ENCODE measurements at regions not wholly inside any gene's neighbourhood (a gene's known extent, or its start where the extent isn't known, plus 50 kb on each side); places are given as distances from the start of the nearest gene placed in this dataset.

DNA sequence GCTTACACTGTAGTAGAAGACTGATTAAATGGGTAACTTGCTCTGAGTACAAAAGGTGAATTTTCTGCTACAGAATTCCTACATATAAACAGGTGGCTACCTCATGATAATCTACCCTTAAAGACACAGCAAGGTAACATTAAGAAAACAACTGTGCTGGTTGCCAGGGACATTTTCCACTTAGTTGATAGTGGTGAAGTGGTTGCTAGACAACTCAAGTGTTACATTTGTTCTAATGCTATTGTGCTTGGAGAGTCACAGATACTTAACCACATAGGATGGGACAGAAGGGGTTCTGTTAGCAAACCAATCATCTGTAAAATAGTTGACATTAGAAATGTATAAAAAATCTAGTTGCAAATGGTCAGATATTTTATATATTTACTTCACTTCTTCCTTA, 870.3 kb upstream of the SEL1L start:
- ChIA-PET CTCF (no interaction called here), POLR2A (no interaction called here)
- no peak overlapping the region for H3K27ac ChIP-seq (ENCODE audit: low read depth, low read length)
- no peaks in the 10 kb centered on the region for H3K36me3 Mint-ChIP-seq
- H3K27me3 Mint-ChIP-seq = no peaks in the 10 kb centered on the region
- H3K27me3 ChIP-seq (ENCODE audit: control insufficient read depth in 2 of 2, insufficient read depth in 2 of 2, low read length in 2 of 2) = no peaks in the 10 kb centered on the region
- ATAC-seq (no peak), DNase-seq (no peak)
- H3K4me3 Mint-ChIP-seq = no peak overlapping the region
- H3K4me1 ChIP-seq (ENCODE audit: control insufficient read depth in 2 of 2, insufficient read depth in 2 of 2, low read length in 2 of 2) = no peaks in the 10 kb centered on the region
- intact Hi-C loops (cut with micrococcal nuclease) = no loop called here
- no peak overlapping the region for H3K27ac Mint-ChIP-seq
- no peaks in the 10 kb centered on the region for H3K4me1 Mint-ChIP-seq
- H3K9me3 Mint-ChIP-seq = peaks cover 0 to 16% (median 4%) of the 10 kb centered on the region in 11 donors
- no peak overlapping the region for H3K4me3 ChIP-seq (ENCODE audit: low read length)
- no peaks in the 10 kb centered on the region for H3K36me3 ChIP-seq (ENCODE audit: control insufficient read depth in 2 of 3, insufficient read depth in 3 of 3, low read length in 3 of 3)
- no peaks in the 10 kb centered on the region for H3K9me3 ChIP-seq (ENCODE audit: control insufficient read depth in 2 of 3, low read length in 3 of 3)

DNA sequence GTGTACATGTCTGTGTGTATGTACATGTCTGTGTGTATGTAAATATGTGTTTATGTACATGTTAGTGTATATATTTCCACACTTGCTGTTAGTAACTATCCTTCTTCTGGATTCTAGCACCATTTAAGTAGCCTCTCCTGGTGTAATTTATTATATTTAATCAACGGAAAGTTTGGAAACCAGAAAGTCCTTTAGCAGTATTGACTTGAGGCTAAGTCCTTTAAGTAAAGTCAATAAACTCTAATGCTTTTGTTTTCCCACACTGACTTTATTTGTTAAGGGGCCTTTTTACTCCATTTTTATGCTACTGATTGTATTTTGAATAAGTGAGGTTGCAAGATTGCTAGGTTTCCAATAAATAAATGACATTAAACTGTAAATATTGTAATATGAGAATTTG, 876.4 kb upstream of the SEL1L start:
- H3K4me3 Mint-ChIP-seq = no peak overlapping the region
- H3K36me3 Mint-ChIP-seq = no peaks in the 10 kb centered on the region
- no peaks in the 10 kb centered on the region for H3K4me1 ChIP-seq (ENCODE audit: control insufficient read depth in 2 of 2, insufficient read depth in 2 of 2, low read length in 2 of 2)
- H3K27ac ChIP-seq (ENCODE audit: low read depth, low read length) = no peak overlapping the region
- H3K27me3 ChIP-seq (ENCODE audit: control insufficient read depth in 2 of 2, insufficient read depth in 2 of 2, low read length in 2 of 2) = no peaks in the 10 kb centered on the region
- ChIA-PET POLR2A (no interaction called here), CTCF (no interaction called here)
- no peak for DNase-seq
- H3K4me1 Mint-ChIP-seq = no peaks in the 10 kb centered on the region
- H3K9me3 Mint-ChIP-seq = peaks cover 0 to 14% (median 3%) of the 10 kb centered on the region in 11 donors
- H3K9me3 ChIP-seq (ENCODE audit: control insufficient read depth in 2 of 3, low read length in 3 of 3) = no peaks in the 10 kb centered on the region
- intact Hi-C loops (cut with micrococcal nuclease) = no loop called here
- H3K4me3 ChIP-seq (ENCODE audit: low read length) = no peak overlapping the region
- H3K36me3 ChIP-seq (ENCODE audit: control insufficient read depth in 2 of 3, insufficient read depth in 3 of 3, low read length in 3 of 3) = no peaks in the 10 kb centered on the region
- H3K27me3 Mint-ChIP-seq = no peaks in the 10 kb centered on the region
- no peak for ATAC-seq
- no peak overlapping the region for H3K27ac Mint-ChIP-seq

GRCh38 chr14:82411298-82411697, 877.6 kb upstream of the SEL1L start:
- ChIA-PET POLR2A (no interaction called here), CTCF (no interaction called here)
- no peaks in the 10 kb centered on the region for H3K4me1 Mint-ChIP-seq
- no peak overlapping the region for H3K27ac Mint-ChIP-seq
- DNase-seq = no peak
- no peaks in the 10 kb centered on the region for H3K36me3 ChIP-seq (ENCODE audit: control insufficient read depth in 2 of 3, insufficient read depth in 3 of 3, low read length in 3 of 3)
- no peak for ATAC-seq
- no peak overlapping the region for H3K4me3 Mint-ChIP-seq
- peaks cover 2 to 17% (median 6%) of the 10 kb centered on the region in 11 donors for H3K9me3 Mint-ChIP-seq
- H3K9me3 ChIP-seq (ENCODE audit: control insufficient read depth in 2 of 3, low read length in 3 of 3) = no peaks in the 10 kb centered on the region
- intact Hi-C loops (cut with micrococcal nuclease) = no loop called here
- H3K36me3 Mint-ChIP-seq = no peaks in the 10 kb centered on the region
- no peaks in the 10 kb centered on the region for H3K27me3 ChIP-seq (ENCODE audit: control insufficient read depth in 2 of 2, insufficient read depth in 2 of 2, low read length in 2 of 2)
- no peaks in the 10 kb centered on the region for H3K4me1 ChIP-seq (ENCODE audit: control insufficient read depth in 2 of 2, insufficient read depth in 2 of 2, low read length in 2 of 2)
- H3K4me3 ChIP-seq (ENCODE audit: low read length) = no peak overlapping the region
- H3K27me3 Mint-ChIP-seq = no peaks in the 10 kb centered on the region
- H3K27ac ChIP-seq (ENCODE audit: low read depth, low read length) = no peak overlapping the region

DNA sequence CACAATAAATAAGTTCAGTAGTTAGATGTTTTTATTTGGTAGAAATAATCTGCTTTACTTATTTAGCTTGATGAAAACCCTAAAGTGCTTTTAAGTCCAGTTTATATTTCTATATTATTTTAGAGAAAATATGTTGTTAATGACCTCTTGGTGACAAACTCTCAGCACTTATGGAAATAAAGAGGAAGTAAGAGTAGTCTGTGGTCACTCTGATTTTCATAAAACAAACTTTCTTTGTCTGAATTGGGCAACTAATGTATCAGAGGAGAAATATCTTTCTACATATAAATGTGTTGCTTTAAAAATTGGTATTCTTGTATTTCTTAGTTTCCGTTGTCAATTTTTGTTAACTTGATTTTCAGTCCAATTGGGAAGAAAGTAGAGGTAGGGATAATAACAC, 878.9 kb upstream of the SEL1L start:
- Histone ChIP-seq H3K9me3 (ENCODE audit: control insufficient read depth in 2 of 3, low read length in 3 of 3) (no peaks in the 10 kb centered on the region), H3K4me1 (ENCODE audit: control insufficient read depth in 2 of 2, insufficient read depth in 2 of 2, low read length in 2 of 2) (no peaks in the 10 kb centered on the region), H3K27ac (ENCODE audit: low read depth, low read length) (no peak overlapping the region), H3K36me3 (ENCODE audit: control insufficient read depth in 2 of 3, insufficient read depth in 3 of 3, low read length in 3 of 3) (no peaks in the 10 kb centered on the region), H3K4me3 (ENCODE audit: low read length) (no peak overlapping the region), H3K27me3 (ENCODE audit: control insufficient read depth in 2 of 2, insufficient read depth in 2 of 2, low read length in 2 of 2) (no peaks in the 10 kb centered on the region)
- ATAC-seq = no peak
- POLR2A ChIA-PET = no interaction called here
- Mint-ChIP-seq H3K9me3 (peaks cover 3 to 26% (median 13%) of the 10 kb centered on the region in 11 donors), H3K4me1 (no peaks in the 10 kb centered on the region), H3K36me3 (no peaks in the 10 kb centered on the region), H3K27ac (no peak overlapping the region), H3K27me3 (no peaks in the 10 kb centered on the region), H3K4me3 (no peak overlapping the region)
- no peak for DNase-seq
- CTCF ChIA-PET = no interaction called here
- intact Hi-C loops (cut with micrococcal nuclease) = no loop called here

GRCh38 chr14:82414853-82415539, 881.3 kb upstream of the SEL1L start:
- intact Hi-C loops (cut with micrococcal nuclease) = no loop called here
- no peaks in the 10 kb centered on the region for H3K9me3 ChIP-seq (ENCODE audit: control insufficient read depth in 2 of 3, low read length in 3 of 3)
- Mint-ChIP-seq H3K27me3 (no peaks in the 10 kb centered on the region), H3K4me3 (no peak overlapping the region), H3K4me1 (no peaks in the 10 kb centered on the region), H3K36me3 (no peaks in the 10 kb centered on the region), H3K9me3 (peaks cover 4 to 42% (median 18%) of the 10 kb centered on the region in 11 donors), H3K27ac (no peak overlapping the region)
- ATAC-seq (no peak), DNase-seq (no peak)
- no peak overlapping the region for H3K4me3 ChIP-seq (ENCODE audit: low read length)
- H3K27me3 ChIP-seq (ENCODE audit: control insufficient read depth in 2 of 2, insufficient read depth in 2 of 2, low read length in 2 of 2) = no peaks in the 10 kb centered on the region
- ChIA-PET CTCF (no interaction called here), POLR2A (no interaction called here)
- no peaks in the 10 kb centered on the region for H3K36me3 ChIP-seq (ENCODE audit: control insufficient read depth in 2 of 3, insufficient read depth in 3 of 3, low read length in 3 of 3)
- H3K4me1 ChIP-seq (ENCODE audit: control insufficient read depth in 2 of 2, insufficient read depth in 2 of 2, low read length in 2 of 2) = no peaks in the 10 kb centered on the region
- no peak overlapping the region for H3K27ac ChIP-seq (ENCODE audit: low read depth, low read length)

DNA sequence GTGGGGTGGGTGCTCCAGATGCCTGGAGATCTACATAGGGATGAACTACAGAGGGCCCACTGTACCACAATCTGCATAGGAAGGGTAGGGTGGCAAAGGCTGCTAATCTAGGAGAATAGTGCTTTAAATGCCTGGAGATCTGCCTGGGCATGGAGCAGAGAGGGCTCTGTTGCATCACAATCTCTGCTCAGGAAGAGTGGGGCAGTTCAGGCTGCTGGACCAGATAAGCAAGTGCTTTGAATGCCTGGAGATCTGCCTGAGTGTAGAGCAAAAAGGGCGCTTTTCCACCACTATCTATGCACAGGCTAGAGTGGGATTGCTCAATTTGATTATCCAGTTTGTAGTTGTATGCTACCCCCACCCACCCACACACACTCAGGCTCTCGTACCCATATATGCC, 886.3 kb upstream of the SEL1L start:
- POLR2A ChIA-PET = no interaction called here
- Histone ChIP-seq H3K36me3 (ENCODE audit: control insufficient read depth in 2 of 3, insufficient read depth in 3 of 3, low read length in 3 of 3) (no peaks in the 10 kb centered on the region), H3K9me3 (ENCODE audit: control insufficient read depth in 2 of 3, low read length in 3 of 3) (no peaks in the 10 kb centered on the region), H3K4me3 (ENCODE audit: low read length) (no peak overlapping the region), H3K27ac (ENCODE audit: low read depth, low read length) (no peak overlapping the region), H3K27me3 (ENCODE audit: control insufficient read depth in 2 of 2, insufficient read depth in 2 of 2, low read length in 2 of 2) (no peaks in the 10 kb centered on the region), H3K4me1 (ENCODE audit: control insufficient read depth in 2 of 2, insufficient read depth in 2 of 2, low read length in 2 of 2) (no peaks in the 10 kb centered on the region)
- no peaks in the 10 kb centered on the region for H3K27me3 Mint-ChIP-seq
- H3K4me1 Mint-ChIP-seq = no peaks in the 10 kb centered on the region
- no peak overlapping the region for H3K27ac Mint-ChIP-seq
- intact Hi-C loops (cut with micrococcal nuclease) = no loop called here
- CTCF ChIA-PET = no interaction called here
- H3K36me3 Mint-ChIP-seq = no peaks in the 10 kb centered on the region
- no peak overlapping the region for H3K4me3 Mint-ChIP-seq
- ATAC-seq = no peak
- DNase-seq = no peak
- peaks cover 6 to 52% (median 20%) of the 10 kb centered on the region in 11 donors for H3K9me3 Mint-ChIP-seq

GRCh38 chr14:82420871-82421270, 887.2 kb upstream of the SEL1L start:
- ChIA-PET CTCF (no interaction called here), POLR2A (no interaction called here)
- H3K9me3 ChIP-seq (ENCODE audit: control insufficient read depth in 2 of 3, low read length in 3 of 3) = no peaks in the 10 kb centered on the region
- intact Hi-C loops (cut with micrococcal nuclease) = no loop called here
- H3K27ac ChIP-seq (ENCODE audit: low read depth, low read length) = no peak overlapping the region
- Mint-ChIP-seq H3K4me1 (no peaks in the 10 kb centered on the region), H3K36me3 (no peaks in the 10 kb centered on the region), H3K27ac (no peak overlapping the region), H3K27me3 (no peaks in the 10 kb centered on the region), H3K9me3 (peaks cover 4 to 48% (median 17%) of the 10 kb centered on the region in 11 donors), H3K4me3 (no peak overlapping the region)
- no peaks in the 10 kb centered on the region for H3K4me1 ChIP-seq (ENCODE audit: control insufficient read depth in 2 of 2, insufficient read depth in 2 of 2, low read length in 2 of 2)
- H3K27me3 ChIP-seq (ENCODE audit: control insufficient read depth in 2 of 2, insufficient read depth in 2 of 2, low read length in 2 of 2) = no peaks in the 10 kb centered on the region
- no peaks in the 10 kb centered on the region for H3K36me3 ChIP-seq (ENCODE audit: control insufficient read depth in 2 of 3, insufficient read depth in 3 of 3, low read length in 3 of 3)
- no peak overlapping the region for H3K4me3 ChIP-seq (ENCODE audit: low read length)
- DNase-seq = no peak
- no peak for ATAC-seq

All from naive thymus-derived CD4-positive, alpha-beta T cell (primary cell).